Inflammatory macrophage (primary cell): ENCODE measurements at regions not wholly inside any gene's neighbourhood (a gene's known extent, or its start where the extent isn't known, plus 50 kb on each side); places are given as distances from the start of the nearest gene placed in this dataset.

ENCODE experiments used
- DNase-seq, 2 donors: peaks; one replicate each; pipeline ENCODE4 v3.0.0-alpha.2; 2020 to 2022

GRCh38 chr5:4537489-4537888 lies 602.6 kb upstream of the ADAMTS16 start:
- DNase-seq: no peak

DNA sequence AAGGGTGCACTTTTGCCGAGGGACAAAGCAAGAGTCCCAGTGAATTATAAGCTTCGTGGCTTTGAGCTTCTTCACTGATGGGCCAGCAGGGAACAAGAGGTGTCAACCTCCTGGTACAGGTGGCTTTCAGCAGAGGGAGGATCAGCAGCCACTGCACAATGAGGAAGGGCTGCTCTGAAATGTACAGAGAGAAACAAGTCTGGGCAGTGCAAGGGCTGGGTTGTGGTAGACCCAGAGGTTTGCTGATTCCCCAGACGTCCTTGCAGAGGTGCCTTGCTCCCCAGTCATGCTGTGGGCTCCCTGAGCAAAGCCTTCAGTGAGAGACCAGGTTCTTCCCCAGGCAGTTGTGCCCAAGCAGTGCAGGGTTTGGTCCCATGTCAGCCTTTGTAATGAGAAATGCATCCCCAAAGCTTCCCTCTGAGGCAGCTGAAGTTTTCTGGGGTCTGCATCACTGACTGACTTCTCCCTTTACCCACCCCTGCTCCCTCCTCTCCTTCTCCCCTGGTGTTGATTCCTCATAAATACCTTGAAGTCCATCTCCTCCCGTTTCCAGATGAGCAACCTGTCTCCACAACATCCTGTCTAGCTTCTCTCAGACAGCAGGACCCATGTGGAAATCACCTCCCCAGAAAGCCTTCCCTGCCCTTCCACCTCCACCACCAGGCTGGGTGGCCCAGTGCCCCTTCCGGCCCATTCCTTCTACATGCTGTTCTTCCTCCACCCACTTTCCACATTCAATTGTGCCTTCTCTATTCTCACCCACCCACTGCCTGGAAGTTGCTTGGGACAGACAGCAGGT lies 599.6 kb upstream of the ADAMTS16 start:
- no peak for DNase-seq

DNA sequence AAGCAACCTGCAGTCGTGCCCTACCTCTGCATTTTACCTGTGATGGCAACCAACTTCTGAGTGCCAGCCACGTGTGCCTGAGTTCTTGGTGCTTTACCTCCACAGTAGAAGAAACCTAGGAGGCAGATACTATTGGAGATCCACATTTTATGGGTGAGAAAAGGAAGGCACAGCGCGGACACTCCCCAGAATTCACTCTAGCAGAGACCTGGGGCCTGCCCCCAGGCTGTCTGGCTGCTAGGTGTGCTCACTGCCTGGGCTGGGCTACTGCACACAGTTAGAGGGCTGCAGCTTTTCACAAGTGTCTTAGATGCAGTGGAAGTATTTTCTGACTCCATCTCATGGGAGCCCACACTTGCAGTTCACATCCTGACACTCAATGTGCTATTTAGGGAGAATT lies 598.8 kb upstream of the ADAMTS16 start:
- DNase-seq: no peak

- no peak for DNase-seq
These were observed 597.9 kb upstream of the ADAMTS16 start for GRCh38 chr5:4542145-4542778.

- DNase-seq: no peak
These were observed 596.0 kb upstream of the ADAMTS16 start for GRCh38 chr5:4544049-4544670.

GRCh38 chr5:4547547-4547946 lies 592.6 kb upstream of the ADAMTS16 start:
- no peak for DNase-seq

GRCh38 chr5:4548341-4548740 lies 591.8 kb upstream of the ADAMTS16 start:
- DNase-seq: no peak

- no peak for DNase-seq
These were observed 590.8 kb upstream of the ADAMTS16 start for GRCh38 chr5:4549351-4549750.

GRCh38 chr5:4551034-4551433 lies 589.1 kb upstream of the ADAMTS16 start:
- no peak for DNase-seq

GRCh38 chr5:4553130-4553529 lies 587.0 kb upstream of the ADAMTS16 start:
- DNase-seq: no peak

DNA sequence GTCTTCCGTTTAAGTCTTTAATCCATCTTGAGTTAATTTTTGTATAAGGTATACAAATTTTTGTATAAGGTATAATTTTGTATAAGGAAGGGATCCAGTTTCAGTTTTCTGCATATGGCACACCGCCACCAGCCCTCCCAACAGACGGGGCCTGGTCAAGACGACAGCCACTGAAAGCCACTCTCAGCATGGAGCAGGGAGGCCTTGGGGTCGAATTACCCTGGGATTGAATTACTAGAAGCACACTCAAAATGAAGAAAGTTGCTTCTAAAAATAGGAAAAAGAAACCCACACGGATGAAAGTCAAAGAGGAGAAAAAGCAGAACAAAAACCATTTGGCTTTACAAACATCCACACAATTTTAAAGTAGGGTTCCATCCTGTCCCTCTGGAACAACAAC lies 586.2 kb upstream of the ADAMTS16 start:
- DNase-seq: no peak

DNA sequence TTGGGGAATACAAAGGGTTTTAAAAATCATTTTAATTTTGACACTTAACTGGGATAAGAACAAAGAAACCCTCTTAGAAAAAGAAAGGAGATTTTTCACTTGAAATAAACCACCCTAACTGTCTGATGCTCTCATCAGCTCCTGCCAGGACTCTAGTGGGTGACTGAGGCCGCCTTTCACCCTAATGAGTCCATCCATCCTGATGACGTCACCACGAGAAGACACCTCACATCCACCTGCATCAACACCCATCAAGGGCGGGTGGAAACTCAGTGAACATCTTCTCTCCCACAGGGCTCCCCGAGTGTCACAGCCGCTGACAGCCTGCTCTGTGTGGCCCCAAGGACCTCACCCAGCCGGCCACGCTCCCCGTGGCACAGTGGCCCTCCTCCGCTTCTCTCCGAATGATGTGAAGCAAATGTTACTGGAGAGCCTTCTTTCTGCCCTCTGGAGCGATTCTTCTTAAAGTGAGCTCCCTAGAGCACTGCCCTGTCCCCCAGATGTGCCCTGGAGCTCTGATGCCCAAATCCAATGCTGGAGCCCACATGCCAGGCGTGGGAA lies 584.3 kb upstream of the ADAMTS16 start:
- no peak for DNase-seq

DNA sequence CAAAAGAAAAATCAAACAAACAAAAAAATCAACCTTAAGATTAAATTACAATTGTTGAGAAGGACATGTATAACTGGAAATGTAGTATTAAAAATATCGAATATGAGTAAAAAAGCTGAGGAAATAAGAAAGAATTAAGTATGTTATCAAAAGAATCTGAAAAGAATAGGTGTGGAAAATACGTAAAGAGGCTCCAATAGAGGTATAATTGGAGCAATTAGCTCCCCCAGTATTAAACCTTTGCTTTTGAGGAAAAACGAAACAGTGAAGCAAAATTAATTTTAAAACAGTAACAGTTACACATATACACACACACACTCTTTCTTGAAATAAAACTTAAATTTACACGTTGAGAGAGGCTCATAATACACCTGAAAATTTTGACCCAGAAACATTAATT lies 578.7 kb upstream of the ADAMTS16 start:
- DNase-seq: no peak

DNA sequence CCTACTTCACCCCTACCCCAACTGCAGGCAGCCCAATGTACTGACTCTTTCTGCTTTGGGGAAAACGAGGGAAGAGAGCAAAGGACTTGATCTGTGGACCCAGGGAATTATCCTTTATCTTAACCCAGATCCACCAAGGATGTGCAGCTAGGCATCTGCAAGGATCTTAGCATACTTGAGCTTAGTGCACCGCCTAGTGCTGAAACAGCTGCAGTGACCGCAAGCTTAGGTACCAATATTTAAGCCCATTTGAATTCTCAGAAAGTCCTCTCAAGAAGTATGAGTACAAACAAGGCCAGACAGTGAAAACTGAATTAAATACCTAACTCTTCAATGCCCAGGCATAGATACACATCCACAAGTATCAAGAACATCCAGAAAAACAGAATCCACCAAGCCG lies 576.7 kb upstream of the ADAMTS16 start:
- no peak for DNase-seq

- DNase-seq: no peak
These were observed 569.8 kb upstream of the ADAMTS16 start for GRCh38 chr5:4570047-4570995.

DNA sequence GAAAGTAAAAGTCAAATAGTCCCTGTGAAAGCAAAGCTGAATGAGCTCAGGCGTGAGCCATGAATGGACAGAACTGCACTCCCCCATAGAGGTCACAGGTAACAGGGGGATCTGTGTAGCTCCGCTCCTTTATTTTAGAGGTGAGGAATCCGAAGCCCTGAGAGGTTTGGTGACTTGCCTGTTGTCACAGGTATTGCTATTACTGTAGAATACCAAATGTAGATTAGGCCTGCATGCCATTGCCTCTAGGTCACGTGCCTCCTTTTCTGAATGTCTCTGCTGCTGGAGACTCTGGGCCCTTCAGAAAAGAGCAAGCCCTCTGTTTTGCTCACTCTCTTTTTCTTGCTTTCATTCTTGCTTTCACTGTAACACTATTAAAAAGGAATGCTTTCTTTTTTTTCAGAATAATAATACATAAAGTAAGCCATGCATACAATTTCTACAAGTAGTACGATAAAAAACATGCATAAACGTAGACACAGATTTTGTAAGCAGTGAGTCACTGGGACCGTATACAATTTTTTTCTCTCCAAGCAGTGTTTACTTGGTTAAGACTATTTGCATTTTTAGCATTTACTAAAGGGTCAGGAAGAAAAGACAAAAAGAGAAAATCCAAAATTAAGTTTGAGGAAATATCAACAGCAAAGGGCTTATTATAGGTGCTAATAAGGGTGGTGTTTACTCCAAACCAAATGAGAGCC lies 568.7 kb upstream of the ADAMTS16 start:
- DNase-seq: no peak

- DNase-seq: no peak
These were observed 567.6 kb upstream of the ADAMTS16 start for GRCh38 chr5:4572311-4573100.

DNA sequence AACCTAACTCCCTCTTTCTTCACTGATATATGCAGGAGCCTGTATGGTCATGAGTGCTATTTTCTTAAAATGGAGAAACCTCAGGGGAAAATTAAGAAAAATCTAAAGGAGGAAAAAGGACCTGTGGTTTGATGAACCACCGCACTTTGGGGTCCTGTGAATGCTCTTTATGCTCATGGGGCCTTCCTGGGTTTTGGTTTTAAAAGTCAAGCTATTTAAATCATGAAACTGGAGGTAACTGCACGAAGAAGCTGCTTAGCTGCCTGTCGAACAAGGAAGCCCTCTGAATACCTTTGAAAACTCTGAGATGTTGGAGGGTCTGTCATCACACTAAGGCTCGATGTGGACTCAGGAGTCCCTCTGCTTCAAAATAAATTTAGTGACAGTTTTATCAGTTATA lies 564.5 kb upstream of the ADAMTS16 start:
- DNase-seq: no peak

DNA sequence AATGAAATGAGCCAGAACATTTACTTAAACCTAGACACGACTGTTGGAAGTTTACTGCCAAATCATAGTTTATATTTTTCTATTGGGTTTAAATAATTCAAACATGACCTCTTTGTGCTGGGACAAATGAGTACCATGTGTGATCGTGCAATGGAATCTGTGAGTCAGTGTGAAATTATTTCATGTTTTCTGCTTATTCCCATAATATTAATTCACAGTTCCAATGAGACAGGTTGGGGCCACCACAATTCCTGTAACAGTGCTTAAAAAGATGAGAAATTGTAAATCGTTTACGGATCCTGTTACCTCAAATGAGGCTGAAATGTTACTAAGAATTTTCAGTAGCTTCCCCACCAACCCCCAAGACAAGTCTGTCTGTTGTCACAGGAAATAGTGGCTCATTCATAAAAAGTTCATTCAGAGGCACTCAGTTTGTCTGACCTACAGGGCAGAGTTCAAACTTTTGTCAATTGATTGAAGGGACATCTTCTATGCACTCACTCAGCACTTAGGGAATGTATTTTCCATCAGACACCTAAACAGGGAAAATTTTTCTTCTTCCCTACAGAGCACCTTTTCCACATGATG lies 563.9 kb upstream of the ADAMTS16 start:
- no peak for DNase-seq

DNA sequence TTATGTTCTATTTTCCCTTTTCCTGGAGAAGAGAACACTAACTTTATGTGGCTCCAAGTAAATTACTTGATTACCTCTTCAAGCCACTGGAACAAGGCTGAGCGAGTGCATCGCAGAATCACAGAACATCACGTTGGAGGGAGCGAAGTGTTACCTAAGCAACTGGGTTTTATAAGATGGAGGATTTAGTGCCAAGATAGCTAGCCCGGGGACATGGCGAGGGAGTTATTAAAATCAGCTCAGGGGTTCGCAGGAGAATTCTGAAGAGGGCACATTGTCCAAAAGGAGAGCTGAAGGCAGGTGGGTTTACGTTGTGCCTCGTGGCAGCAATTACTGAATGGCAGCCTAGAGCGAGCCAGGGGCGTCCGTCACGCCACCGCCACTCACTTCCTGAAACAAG lies 563.2 kb upstream of the ADAMTS16 start:
- DNase-seq: no peak

DNA sequence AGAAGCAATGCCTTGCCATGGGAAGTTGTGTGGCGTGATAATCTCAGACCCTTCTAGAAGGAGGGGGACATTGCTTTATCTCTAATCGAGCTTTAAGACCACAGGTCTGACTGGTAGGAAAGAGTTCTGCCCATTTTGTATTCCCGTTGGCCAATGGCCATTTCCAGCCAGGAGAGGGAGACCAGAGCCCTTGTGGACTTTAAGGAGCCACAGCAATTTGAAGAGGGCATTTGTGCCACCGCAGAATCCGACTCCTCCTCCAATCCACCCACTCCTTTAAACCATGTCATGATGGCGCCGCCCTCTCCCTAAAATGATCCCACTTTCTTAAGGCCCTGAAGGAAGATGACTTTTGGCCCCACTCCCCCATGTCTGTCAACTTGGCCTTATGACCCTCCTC lies 560.5 kb upstream of the ADAMTS16 start:
- DNase-seq: no peak
